WTC11 (cell line): ENCODE measurements at regions not wholly inside any gene's neighbourhood (a gene's known extent, or its start where the extent isn't known, plus 50 kb on each side); places are given as distances from the start of the nearest gene placed in this dataset.

Source experiments
- ATAC-seq: fragments of 200-7000 bp; cut with Tn5 transposase; 2 replicates; pipeline ENCODE4 v1.10.0; 2021; ENCODE audit warnings: mild to moderate bottlenecking, moderate library complexity
- CTCF ChIA-PET: fragments of 300-600 bp; sonication (Branson Sonifier 250); formaldehyde crosslinking; loops from one replicate; lab custom pipeline; 2021; ENCODE audit warnings: antibody characterized with exemption; lab: Charles Lee
- POLR2A ChIA-PET: fragments of 350-600 bp; sonication (Branson Sonifier 250); formaldehyde crosslinking; loops from one replicate; lab custom pipeline; 2021; ENCODE audit warnings: antibody characterized with exemption; lab: Charles Lee
- DNase-seq: peaks from one replicate; pipeline ENCODE4 v3.0.0; 2021; ENCODE audit warnings: low spot score
- H3K27ac Mint-ChIP-seq: 2 replicates; pipeline ENCODE4 v1.8.0; 2021; ENCODE audit warnings: mixed read lengths
- H3K27me3 Mint-ChIP-seq: 2 replicates; pipeline ENCODE4 v1.8.0; 2021; ENCODE audit warnings: low read depth, mild to moderate bottlenecking, moderate library complexity, mixed read lengths
- H3K36me3 Mint-ChIP-seq: 2 replicates; pipeline ENCODE4 v1.8.0; 2021; ENCODE audit warnings: mixed read lengths
- H3K4me1 Mint-ChIP-seq: 2 replicates; pipeline ENCODE4 v1.8.0; 2022; ENCODE audit warnings: mixed read lengths
- H3K4me3 Mint-ChIP-seq: 2 replicates; pipeline ENCODE4 v1.8.0; 2021; ENCODE audit warnings: mild to moderate bottlenecking, moderate library complexity, mixed read lengths
- H3K9me3 Mint-ChIP-seq: 2 replicates; pipeline ENCODE4 v1.8.0; 2021; ENCODE audit warnings: mixed read lengths
- ATF3 ChIP-seq: sonication (generic); formaldehyde crosslinking; conservative IDR thresholded peaks from 2 replicates; pipeline ENCODE4 v1.8.1; 2022; ENCODE audit warnings: mild to moderate bottlenecking, missing genetic modification reagents
- CREM ChIP-seq: sonication (generic); formaldehyde crosslinking; IDR thresholded peaks from 2 replicates; pipeline ENCODE4 v1.8.1; 2022; ENCODE audit warnings: mild to moderate bottlenecking, missing genetic modification reagents, moderate library complexity
- GTF2I ChIP-seq: fragments of 250-450 bp; sonication (Bioruptor Pico); conservative IDR thresholded peaks from 2 replicates; pipeline ENCODE4 v1.4.0; 2021; ENCODE audit warnings: mild to moderate bottlenecking
- HMGA2 ChIP-seq: fragments of 250-450 bp; sonication (Bioruptor Pico); IDR thresholded peaks from 2 replicates; pipeline ENCODE4 v1.4.0; 2021; ENCODE audit warnings: mild to moderate bottlenecking, moderate library complexity
- JUN ChIP-seq: sonication (generic); formaldehyde crosslinking; IDR thresholded peaks from 2 replicates; pipeline ENCODE4 v1.8.0; 2023; ENCODE audit warnings: mild to moderate bottlenecking, missing genetic modification reagents
- NFYB ChIP-seq: sonication (generic); formaldehyde crosslinking; conservative IDR thresholded peaks from 2 replicates; pipeline ENCODE4 v1.8.0; 2022; ENCODE audit warnings: low read depth, missing genetic modification reagents
- RELA ChIP-seq: sonication (generic); formaldehyde crosslinking; IDR thresholded peaks from 2 replicates; pipeline ENCODE4 v1.8.1; 2022; ENCODE audit warnings: missing genetic modification reagents, mild to moderate bottlenecking, borderline replicate concordance
- TCF7 ChIP-seq: sonication (generic); formaldehyde crosslinking; IDR thresholded peaks from 2 replicates; pipeline ENCODE4 v1.8.0; 2022; ENCODE audit warnings: mild to moderate bottlenecking, low read depth, missing genetic modification reagents, moderate library complexity
- TP53 ChIP-seq: sonication (generic); formaldehyde crosslinking; IDR thresholded peaks from 2 replicates; pipeline ENCODE4 v1.8.1; 2023; ENCODE audit warnings: mild to moderate bottlenecking, missing genetic modification reagents
- ZNF138 ChIP-seq: sonication (generic); formaldehyde crosslinking; conservative IDR thresholded peaks from 2 replicates; pipeline ENCODE4 v1.8.1; 2022; ENCODE audit warnings: mild to moderate bottlenecking, moderate library complexity, missing genetic modification reagents
- ZNF396 ChIP-seq: fragments of 250-450 bp; sonication (Bioruptor Pico); IDR thresholded peaks from 2 replicates; pipeline ENCODE4 v1.8.0; 2021; ENCODE audit warnings: mild to moderate bottlenecking, moderate library complexity, borderline replicate concordance
- ZNF423 ChIP-seq: fragments of 250-450 bp; sonication (Bioruptor Pico); IDR thresholded peaks from 2 replicates; pipeline ENCODE4 v2.1.2; 2022; ENCODE audit warnings: mild to moderate bottlenecking, moderate library complexity
- ZNF425 ChIP-seq: fragments of 250-450 bp; sonication (Bioruptor Pico); conservative IDR thresholded peaks from 2 replicates; pipeline ENCODE4 v1.9.0; 2021; ENCODE audit warnings: mild to moderate bottlenecking
- TF ChIP-seq, protein P1 (sequence below): sonication (generic); formaldehyde crosslinking; IDR thresholded peaks from 2 replicates; pipeline ENCODE4 v1.8.1; 2023; ENCODE audit warnings: mild to moderate bottlenecking, missing genetic modification reagents
- TF ChIP-seq, protein P2 (sequence below): fragments of 250-450 bp; sonication (Bioruptor Pico); IDR thresholded peaks from 2 replicates; pipeline ENCODE4 v1.8.0; 2021; ENCODE audit warnings: mild to moderate bottlenecking
- TF ChIP-seq, protein P3 (sequence below): fragments of 250-450 bp; sonication (Bioruptor Pico); IDR thresholded peaks from 2 replicates; pipeline ENCODE4 v1.9.0; 2021; ENCODE audit warnings: mild to moderate bottlenecking, borderline replicate concordance
- TF ChIP-seq, protein P4 (sequence below): sonication (generic); formaldehyde crosslinking; IDR thresholded peaks from 2 replicates; pipeline ENCODE4 v1.8.1; 2022; ENCODE audit warnings: mild to moderate bottlenecking, missing genetic modification reagents, moderate library complexity, borderline replicate concordance

GRCh38 chr9:14402583-14402982, 88.6 kb upstream of the NFIB start (continued):
- TF ChIP-seq ZNF425 (CRISPR knock-in tag) (no peak), RELA (CRISPR knock-in tag) (no peak), ZNF423 (CRISPR knock-in tag) (no peak)
- TF ChIP-seq, all 79 proteins: peak for 0

GRCh38 chr9:14401911-14402310, 88.0 kb upstream of the NFIB start:
- H3K27me3 Mint-ChIP-seq, result no peaks in the 10 kb centered on the region
- no peak for TF ChIP-seq ZNF396 (CRISPR knock-in tag)
- TF ChIP-seq GTF2I, result no peak
- no peak for TF ChIP-seq HMGA2 (CRISPR knock-in tag)
- no peak for TF ChIP-seq TCF7
- TF ChIP-seq JUN (CRISPR knock-in tag), result no peak
- TF ChIP-seq, protein P1, sequence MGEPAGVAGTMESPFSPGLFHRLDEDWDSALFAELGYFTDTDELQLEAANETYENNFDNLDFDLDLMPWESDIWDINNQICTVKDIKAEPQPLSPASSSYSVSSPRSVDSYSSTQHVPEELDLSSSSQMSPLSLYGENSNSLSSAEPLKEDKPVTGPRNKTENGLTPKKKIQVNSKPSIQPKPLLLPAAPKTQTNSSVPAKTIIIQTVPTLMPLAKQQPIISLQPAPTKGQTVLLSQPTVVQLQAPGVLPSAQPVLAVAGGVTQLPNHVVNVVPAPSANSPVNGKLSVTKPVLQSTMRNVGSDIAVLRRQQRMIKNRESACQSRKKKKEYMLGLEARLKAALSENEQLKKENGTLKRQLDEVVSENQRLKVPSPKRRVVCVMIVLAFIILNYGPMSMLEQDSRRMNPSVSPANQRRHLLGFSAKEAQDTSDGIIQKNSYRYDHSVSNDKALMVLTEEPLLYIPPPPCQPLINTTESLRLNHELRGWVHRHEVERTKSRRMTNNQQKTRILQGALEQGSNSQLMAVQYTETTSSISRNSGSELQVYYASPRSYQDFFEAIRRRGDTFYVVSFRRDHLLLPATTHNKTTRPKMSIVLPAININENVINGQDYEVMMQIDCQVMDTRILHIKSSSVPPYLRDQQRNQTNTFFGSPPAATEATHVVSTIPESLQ, result no peak
- no peak for TF ChIP-seq ZNF138 (CRISPR knock-in tag)
- TF ChIP-seq, protein P2, sequence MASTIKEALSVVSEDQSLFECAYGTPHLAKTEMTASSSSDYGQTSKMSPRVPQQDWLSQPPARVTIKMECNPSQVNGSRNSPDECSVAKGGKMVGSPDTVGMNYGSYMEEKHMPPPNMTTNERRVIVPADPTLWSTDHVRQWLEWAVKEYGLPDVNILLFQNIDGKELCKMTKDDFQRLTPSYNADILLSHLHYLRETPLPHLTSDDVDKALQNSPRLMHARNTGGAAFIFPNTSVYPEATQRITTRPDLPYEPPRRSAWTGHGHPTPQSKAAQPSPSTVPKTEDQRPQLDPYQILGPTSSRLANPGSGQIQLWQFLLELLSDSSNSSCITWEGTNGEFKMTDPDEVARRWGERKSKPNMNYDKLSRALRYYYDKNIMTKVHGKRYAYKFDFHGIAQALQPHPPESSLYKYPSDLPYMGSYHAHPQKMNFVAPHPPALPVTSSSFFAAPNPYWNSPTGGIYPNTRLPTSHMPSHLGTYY, result no peak
- no peak for TF ChIP-seq CREM (CRISPR knock-in tag)
- TF ChIP-seq TP53 (CRISPR knock-in tag), result no peak
- ChIA-PET POLR2A (no interaction called here), CTCF (no interaction called here)
- 0 out of 2 replicates have a peak, but pooled peaks cover 7% of the 10 kb centered on the region for H3K9me3 Mint-ChIP-seq
- peaks cover 25% of the 10 kb centered on the region for H3K4me1 Mint-ChIP-seq
- DNase-seq, result no peak
- ATAC-seq, result no peak
- H3K36me3 Mint-ChIP-seq, result no peaks in the 10 kb centered on the region
- no peak overlapping the region for H3K4me3 Mint-ChIP-seq
- H3K27ac Mint-ChIP-seq, result no peak overlapping the region

GRCh38 chr9:14400658-14400995, 86.7 kb upstream of the NFIB start:
- H3K27ac Mint-ChIP-seq, result no peak overlapping the region
- CTCF ChIA-PET, result interaction anchor here (0.8 to 1.2 kb wide), 2 partner anchors 40 to 47 kb away, joined by 4 read pairs; no protein-coding TSS in a partner anchor
- peak; percentile 37 for DNase-seq

More at GRCh38 chr9:14400658-14400995, 86.7 kb upstream of the NFIB start:
- Mint-ChIP-seq H3K4me3 (no peak overlapping the region), H3K27me3 (no peaks in the 10 kb centered on the region), H3K9me3 (no peaks in the 10 kb centered on the region), H3K4me1 (peaks cover 25% of the 10 kb centered on the region), H3K36me3 (no peaks in the 10 kb centered on the region)
- TF ChIP-seq ATF3 (CRISPR knock-in tag) (peak; percentile 91), NFYB (CRISPR knock-in tag) (peak; percentile 39; the same call in 1 of the 2 replicates)
- TF ChIP-seq, protein P3, sequence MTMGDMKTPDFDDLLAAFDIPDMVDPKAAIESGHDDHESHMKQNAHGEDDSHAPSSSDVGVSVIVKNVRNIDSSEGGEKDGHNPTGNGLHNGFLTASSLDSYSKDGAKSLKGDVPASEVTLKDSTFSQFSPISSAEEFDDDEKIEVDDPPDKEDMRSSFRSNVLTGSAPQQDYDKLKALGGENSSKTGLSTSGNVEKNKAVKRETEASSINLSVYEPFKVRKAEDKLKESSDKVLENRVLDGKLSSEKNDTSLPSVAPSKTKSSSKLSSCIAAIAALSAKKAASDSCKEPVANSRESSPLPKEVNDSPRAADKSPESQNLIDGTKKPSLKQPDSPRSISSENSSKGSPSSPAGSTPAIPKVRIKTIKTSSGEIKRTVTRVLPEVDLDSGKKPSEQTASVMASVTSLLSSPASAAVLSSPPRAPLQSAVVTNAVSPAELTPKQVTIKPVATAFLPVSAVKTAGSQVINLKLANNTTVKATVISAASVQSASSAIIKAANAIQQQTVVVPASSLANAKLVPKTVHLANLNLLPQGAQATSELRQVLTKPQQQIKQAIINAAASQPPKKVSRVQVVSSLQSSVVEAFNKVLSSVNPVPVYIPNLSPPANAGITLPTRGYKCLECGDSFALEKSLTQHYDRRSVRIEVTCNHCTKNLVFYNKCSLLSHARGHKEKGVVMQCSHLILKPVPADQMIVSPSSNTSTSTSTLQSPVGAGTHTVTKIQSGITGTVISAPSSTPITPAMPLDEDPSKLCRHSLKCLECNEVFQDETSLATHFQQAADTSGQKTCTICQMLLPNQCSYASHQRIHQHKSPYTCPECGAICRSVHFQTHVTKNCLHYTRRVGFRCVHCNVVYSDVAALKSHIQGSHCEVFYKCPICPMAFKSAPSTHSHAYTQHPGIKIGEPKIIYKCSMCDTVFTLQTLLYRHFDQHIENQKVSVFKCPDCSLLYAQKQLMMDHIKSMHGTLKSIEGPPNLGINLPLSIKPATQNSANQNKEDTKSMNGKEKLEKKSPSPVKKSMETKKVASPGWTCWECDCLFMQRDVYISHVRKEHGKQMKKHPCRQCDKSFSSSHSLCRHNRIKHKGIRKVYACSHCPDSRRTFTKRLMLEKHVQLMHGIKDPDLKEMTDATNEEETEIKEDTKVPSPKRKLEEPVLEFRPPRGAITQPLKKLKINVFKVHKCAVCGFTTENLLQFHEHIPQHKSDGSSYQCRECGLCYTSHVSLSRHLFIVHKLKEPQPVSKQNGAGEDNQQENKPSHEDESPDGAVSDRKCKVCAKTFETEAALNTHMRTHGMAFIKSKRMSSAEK (CRISPR knock-in tag), result 0 out of 2 replicates have a peak, but pooled peaks have one; percentile 30
- TF ChIP-seq, protein P4, sequence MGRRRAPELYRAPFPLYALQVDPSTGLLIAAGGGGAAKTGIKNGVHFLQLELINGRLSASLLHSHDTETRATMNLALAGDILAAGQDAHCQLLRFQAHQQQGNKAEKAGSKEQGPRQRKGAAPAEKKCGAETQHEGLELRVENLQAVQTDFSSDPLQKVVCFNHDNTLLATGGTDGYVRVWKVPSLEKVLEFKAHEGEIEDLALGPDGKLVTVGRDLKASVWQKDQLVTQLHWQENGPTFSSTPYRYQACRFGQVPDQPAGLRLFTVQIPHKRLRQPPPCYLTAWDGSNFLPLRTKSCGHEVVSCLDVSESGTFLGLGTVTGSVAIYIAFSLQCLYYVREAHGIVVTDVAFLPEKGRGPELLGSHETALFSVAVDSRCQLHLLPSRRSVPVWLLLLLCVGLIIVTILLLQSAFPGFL, result no peak
- peak; percentile 97 for ATAC-seq
- POLR2A ChIA-PET, result no interaction called here
